ENCODE measurements at regions not wholly inside any gene's neighbourhood (a gene's known extent, or its start where the extent isn't known, plus 50 kb on each side); places are given as distances from the start of the nearest gene placed in this dataset.
"Not testable (repeated sequence)": the region's sequence is repeated elsewhere in the genome, so short reads cannot be mapped to it uniquely, and the experiment has no call there.

- no peaks in the 10 kb centered on the region for H3K27me3 ChIP-seq (ENCODE audit: insufficient read depth, low read length)
- H4K12ac ChIP-seq (ENCODE audit: low read depth, low read length): no peak overlapping the region
- WGBS (ENCODE audit: extremely low coverage, insufficient coverage, insufficient read length): no CpG with 5 or more reads among the region's 1 CpG
- no peak overlapping the region for H3K4me2 ChIP-seq (ENCODE audit: low read length)
- no peak overlapping the region for H3K18ac ChIP-seq (ENCODE audit: low read length)
- H3K23ac ChIP-seq (ENCODE audit: low read length): no peak overlapping the region
- no peak overlapping the region for H2AK5ac ChIP-seq (ENCODE audit: low read length)
- H2BK12ac ChIP-seq (ENCODE audit: low read length): no peak overlapping the region
- H3K4me3 ChIP-seq (ENCODE audit: low read depth, low read length): no peak overlapping the region
- no peaks in the 10 kb centered on the region for H3K4me1 ChIP-seq (ENCODE audit: control insufficient read depth in 1 of 2, insufficient read depth in 2 of 2, low read length in 2 of 2)
- no peak overlapping the region for H4K91ac ChIP-seq (ENCODE audit: low read depth, low read length)
- H2BK5ac ChIP-seq (ENCODE audit: low read depth, low read length, poor library complexity): no peak overlapping the region
- H3K14ac ChIP-seq (ENCODE audit: low read length): no peak overlapping the region
- H2BK120ac ChIP-seq (ENCODE audit: insufficient read depth, low read length, poor library complexity): no peak overlapping the region
- no peak overlapping the region for H2AFZ ChIP-seq (ENCODE audit: insufficient read depth, low read length, poor library complexity)
- H3K36me3 ChIP-seq (ENCODE audit: control insufficient read depth in 1 of 2, insufficient read depth in 2 of 2, low read length in 2 of 2): no peaks in the 10 kb centered on the region
- DNase-seq: no peak
- no peak overlapping the region for H3K27ac ChIP-seq (ENCODE audit: low read depth, low read length)
- H3K79me1 ChIP-seq (ENCODE audit: low read length): no peaks in the 10 kb centered on the region
- no peak overlapping the region for H3K9ac ChIP-seq (ENCODE audit: low read length)
- H3K79me2 ChIP-seq (ENCODE audit: control insufficient read depth, insufficient read depth, low read length, poor library complexity): no peaks in the 10 kb centered on the region
- H4K8ac ChIP-seq (ENCODE audit: low read depth, low read length): no peak overlapping the region
- no peaks in the 10 kb centered on the region for H3K9me3 ChIP-seq (ENCODE audit: insufficient read depth, low read depth, low read length)
- H3K4ac ChIP-seq (ENCODE audit: low read depth, low read length): no peak overlapping the region
Measured at GRCh38 chr6:101129851-101130250, 248.7 kb upstream of the ASCC3 start.

GRCh38 chr6:101146389-101146788 is 247.1 kb upstream of the GRIK2 start:
- H3K27ac ChIP-seq (ENCODE audit: low read depth, low read length): no peak overlapping the region
- H3K9me3 ChIP-seq (ENCODE audit: insufficient read depth, low read depth, low read length): no peaks in the 10 kb centered on the region
- no peak overlapping the region for H3K4me2 ChIP-seq (ENCODE audit: low read length)
- no peak overlapping the region for H3K14ac ChIP-seq (ENCODE audit: low read length)
- no peak overlapping the region for H2BK120ac ChIP-seq (ENCODE audit: insufficient read depth, low read length, poor library complexity)
- H3K79me2 ChIP-seq (ENCODE audit: control insufficient read depth, insufficient read depth, low read length, poor library complexity): no peaks in the 10 kb centered on the region
- no peaks in the 10 kb centered on the region for H3K4me1 ChIP-seq (ENCODE audit: control insufficient read depth in 1 of 2, insufficient read depth in 2 of 2, low read length in 2 of 2)
- no peak overlapping the region for H3K4me3 ChIP-seq (ENCODE audit: low read depth, low read length)
- H2AK5ac ChIP-seq (ENCODE audit: low read length): no peak overlapping the region
- H2BK12ac ChIP-seq (ENCODE audit: low read length): no peak overlapping the region
- no peak overlapping the region for H4K8ac ChIP-seq (ENCODE audit: low read depth, low read length)
- H2AFZ ChIP-seq (ENCODE audit: insufficient read depth, low read length, poor library complexity): no peak overlapping the region
- no peak overlapping the region for H4K12ac ChIP-seq (ENCODE audit: low read depth, low read length)
- H3K27me3 ChIP-seq (ENCODE audit: insufficient read depth, low read length): no peaks in the 10 kb centered on the region
- H3K18ac ChIP-seq (ENCODE audit: low read length): no peak overlapping the region
- no peaks in the 10 kb centered on the region for H3K79me1 ChIP-seq (ENCODE audit: low read length)
- no peak overlapping the region for H3K9ac ChIP-seq (ENCODE audit: low read length)
- H3K36me3 ChIP-seq (ENCODE audit: control insufficient read depth in 1 of 2, insufficient read depth in 2 of 2, low read length in 2 of 2): no peaks in the 10 kb centered on the region
- no peak for DNase-seq
- no peak overlapping the region for H3K23ac ChIP-seq (ENCODE audit: low read length)
- H3K4ac ChIP-seq (ENCODE audit: low read depth, low read length): no peak overlapping the region
- no peak overlapping the region for H2BK5ac ChIP-seq (ENCODE audit: low read depth, low read length, poor library complexity)
- H4K91ac ChIP-seq (ENCODE audit: low read depth, low read length): no peak overlapping the region
- no CpG with 5 or more reads among the region's 3 CpGs for whole genome bisulfite sequencing (ENCODE audit: extremely low coverage, insufficient coverage, insufficient read length)

- Histone ChIP-seq H3K27me3 (ENCODE audit: insufficient read depth, low read length) (no peaks in the 10 kb centered on the region), H3K4ac (ENCODE audit: low read depth, low read length) (no peak overlapping the region), H3K79me1 (ENCODE audit: low read length) (no peaks in the 10 kb centered on the region), H3K14ac (ENCODE audit: low read length) (no peak overlapping the region), H2BK5ac (ENCODE audit: low read depth, low read length, poor library complexity) (no peak overlapping the region), H3K9ac (ENCODE audit: low read length) (no peak overlapping the region), H3K79me2 (ENCODE audit: control insufficient read depth, insufficient read depth, low read length, poor library complexity) (no peaks in the 10 kb centered on the region), H4K91ac (ENCODE audit: low read depth, low read length) (no peak overlapping the region), H3K4me2 (ENCODE audit: low read length) (no peak overlapping the region), H3K36me3 (ENCODE audit: control insufficient read depth in 1 of 2, insufficient read depth in 2 of 2, low read length in 2 of 2) (no peaks in the 10 kb centered on the region), H3K9me3 (ENCODE audit: insufficient read depth, low read depth, low read length) (no peaks in the 10 kb centered on the region), H4K12ac (ENCODE audit: low read depth, low read length) (no peak overlapping the region), H3K27ac (ENCODE audit: low read depth, low read length) (no peak overlapping the region), H3K18ac (ENCODE audit: low read length) (no peak overlapping the region), H2BK120ac (ENCODE audit: insufficient read depth, low read length, poor library complexity) (no peak overlapping the region), H2AK5ac (ENCODE audit: low read length) (no peak overlapping the region), H3K23ac (ENCODE audit: low read length) (no peak overlapping the region), H3K4me3 (ENCODE audit: low read depth, low read length) (no peak overlapping the region), H2BK12ac (ENCODE audit: low read length) (no peak overlapping the region), H3K4me1 (ENCODE audit: control insufficient read depth in 1 of 2, insufficient read depth in 2 of 2, low read length in 2 of 2) (no peaks in the 10 kb centered on the region), H4K8ac (ENCODE audit: low read depth, low read length) (no peak overlapping the region), H2AFZ (ENCODE audit: insufficient read depth, low read length, poor library complexity) (no peak overlapping the region)
- DNase-seq: no peak
Measured at GRCh38 chr6:101150226-101150625, 243.3 kb upstream of the GRIK2 start.

GRCh38 chr6:101157638-101158037 is 235.9 kb upstream of the GRIK2 start:
- H4K91ac ChIP-seq (ENCODE audit: low read depth, low read length); H3K27me3 ChIP-seq (ENCODE audit: insufficient read depth, low read length); H3K4me1 ChIP-seq (ENCODE audit: control insufficient read depth in 1 of 2, insufficient read depth in 2 of 2, low read length in 2 of 2); H3K4me3 ChIP-seq (ENCODE audit: low read depth, low read length); DNase-seq; H4K8ac ChIP-seq (ENCODE audit: low read depth, low read length); H3K14ac ChIP-seq (ENCODE audit: low read length); H4K12ac ChIP-seq (ENCODE audit: low read depth, low read length); H3K9me3 ChIP-seq (ENCODE audit: insufficient read depth, low read depth, low read length); H2BK120ac ChIP-seq (ENCODE audit: insufficient read depth, low read length, poor library complexity); H3K18ac ChIP-seq (ENCODE audit: low read length); H3K9ac ChIP-seq (ENCODE audit: low read length); H2AK5ac ChIP-seq (ENCODE audit: low read length); H3K4me2 ChIP-seq (ENCODE audit: low read length); H2AFZ ChIP-seq (ENCODE audit: insufficient read depth, low read length, poor library complexity); H2BK12ac ChIP-seq (ENCODE audit: low read length); H3K79me1 ChIP-seq (ENCODE audit: low read length); H3K79me2 ChIP-seq (ENCODE audit: control insufficient read depth, insufficient read depth, low read length, poor library complexity); H2BK5ac ChIP-seq (ENCODE audit: low read depth, low read length, poor library complexity); H3K27ac ChIP-seq (ENCODE audit: low read depth, low read length); H3K4ac ChIP-seq (ENCODE audit: low read depth, low read length); H3K23ac ChIP-seq (ENCODE audit: low read length); H3K36me3 ChIP-seq (ENCODE audit: control insufficient read depth in 1 of 2, insufficient read depth in 2 of 2, low read length in 2 of 2): not testable (repeated sequence)
- WGBS (ENCODE audit: extremely low coverage, insufficient coverage, insufficient read length): no CpG with 5 or more reads among the region's 11 CpGs

- H3K36me3 ChIP-seq (ENCODE audit: control insufficient read depth in 1 of 2, insufficient read depth in 2 of 2, low read length in 2 of 2): no peaks in the 10 kb centered on the region
- H3K79me1 ChIP-seq (ENCODE audit: low read length): no peaks in the 10 kb centered on the region
- H4K12ac ChIP-seq (ENCODE audit: low read depth, low read length): no peak overlapping the region
- no peak overlapping the region for H3K9ac ChIP-seq (ENCODE audit: low read length)
- H3K4me1 ChIP-seq (ENCODE audit: control insufficient read depth in 1 of 2, insufficient read depth in 2 of 2, low read length in 2 of 2): no peaks in the 10 kb centered on the region
- no peak overlapping the region for H4K91ac ChIP-seq (ENCODE audit: low read depth, low read length)
- no peaks in the 10 kb centered on the region for H3K79me2 ChIP-seq (ENCODE audit: control insufficient read depth, insufficient read depth, low read length, poor library complexity)
- H3K23ac ChIP-seq (ENCODE audit: low read length): no peak overlapping the region
- no peak overlapping the region for H4K8ac ChIP-seq (ENCODE audit: low read depth, low read length)
- H3K27ac ChIP-seq (ENCODE audit: low read depth, low read length): no peak overlapping the region
- no CpG with 5 or more reads among the region's 3 CpGs for WGBS (ENCODE audit: extremely low coverage, insufficient coverage, insufficient read length)
- no peak overlapping the region for H3K18ac ChIP-seq (ENCODE audit: low read length)
- no peaks in the 10 kb centered on the region for H3K27me3 ChIP-seq (ENCODE audit: insufficient read depth, low read length)
- H2AFZ ChIP-seq (ENCODE audit: insufficient read depth, low read length, poor library complexity): no peak overlapping the region
- H2BK120ac ChIP-seq (ENCODE audit: insufficient read depth, low read length, poor library complexity): no peak overlapping the region
- H2BK12ac ChIP-seq (ENCODE audit: low read length): no peak overlapping the region
- no peak overlapping the region for H3K4me3 ChIP-seq (ENCODE audit: low read depth, low read length)
- DNase-seq: no peak
- no peak overlapping the region for H3K4ac ChIP-seq (ENCODE audit: low read depth, low read length)
- H3K9me3 ChIP-seq (ENCODE audit: insufficient read depth, low read depth, low read length): no peaks in the 10 kb centered on the region
- no peak overlapping the region for H2BK5ac ChIP-seq (ENCODE audit: low read depth, low read length, poor library complexity)
- no peak overlapping the region for H3K4me2 ChIP-seq (ENCODE audit: low read length)
- no peak overlapping the region for H2AK5ac ChIP-seq (ENCODE audit: low read length)
- no peak overlapping the region for H3K14ac ChIP-seq (ENCODE audit: low read length)
Measured at GRCh38 chr6:101163611-101164010, 229.9 kb upstream of the GRIK2 start.

All from trophoblast cell (in vitro differentiated cells and primary cell).